CD4-positive, alpha-beta T cell (primary cell): ENCODE measurements at regions not wholly inside any gene's neighbourhood (a gene's known extent, or its start where the extent isn't known, plus 50 kb on each side); places are given as distances from the start of the nearest gene placed in this dataset.

ENCODE experiments used
- ATAC-seq: fragments of 200-7000 bp; cut with Tn5 transposase; one replicate; pipeline ENCODE4 v1.10.0; 2022; ENCODE audit warnings: mild to moderate bottlenecking; ENCODE audit not compliant: poor library complexity
- CTCF ChIA-PET: fragments of 350-600 bp; sonication (Branson Sonifier 250); formaldehyde crosslinking; loops from one replicate; lab custom pipeline; 2021; ENCODE audit warnings: antibody characterized with exemption, inconsistent platforms; lab: Charles Lee
- POLR2A ChIA-PET: fragments of 350-600 bp; sonication (Branson Sonifier 250); formaldehyde crosslinking; loops from one replicate; lab custom pipeline; 2021; ENCODE audit warnings: antibody characterized with exemption, inconsistent platforms; lab: Charles Lee
- DNase-seq, 14 experiments: peaks; one replicate each; pipeline ENCODE4 v3.0.0-alpha.2; 2013 to 2020; ENCODE audit warnings: mixed read lengths in 2 of 14
- H3K27ac ChIP-seq, 2 donors: one replicate each; pipeline versions ENCODE4 v1.5.1 to v1.7.0; 2013; ENCODE audit warnings: low read length in 2 of 2, low read depth in 1 of 2, mild to moderate bottlenecking in 1 of 2
- H3K27me3 ChIP-seq, 2 experiments: 1 replicate in 1 of 2; 2 replicates in 1 of 2; pipeline versions ENCODE4 v1.6.1 to v1.7.0; 2013; ENCODE audit warnings: low read length in 2 of 2, control low read depth in 1 of 2, mild to moderate bottlenecking in 1 of 2, moderate library complexity in 1 of 2; ENCODE audit not compliant: insufficient read depth in 2 of 2, control insufficient read depth in 1 of 2
- H3K36me3 ChIP-seq: one replicate; pipeline ENCODE4 v1.6.1; 2013; ENCODE audit warnings: low read length, control low read depth; ENCODE audit not compliant: insufficient read depth
- H3K4me1 ChIP-seq: one replicate; pipeline ENCODE4 v1.6.1; 2013; ENCODE audit warnings: low read length, control low read depth; ENCODE audit not compliant: insufficient read depth
- H3K4me3 ChIP-seq: one replicate; pipeline ENCODE4 v1.5.1; 2013; ENCODE audit warnings: mild to moderate bottlenecking, low read length, moderate library complexity
- H3K9me3 ChIP-seq, 2 experiments: 1 replicate in 1 of 2; 2 replicates in 1 of 2; pipeline versions ENCODE4 v1.6.1 to v1.7.0; 2013; ENCODE audit warnings: low read length in 2 of 2, mild to moderate bottlenecking in 2 of 2, control low read depth in 1 of 2, moderate library complexity in 1 of 2; ENCODE audit not compliant: control insufficient read depth in 1 of 2, insufficient read depth in 1 of 2
- H3K27ac Mint-ChIP-seq: one replicate; pipeline ENCODE4 v1.8.0; 2020; ENCODE audit warnings: mixed read lengths
- H3K27me3 Mint-ChIP-seq: one replicate; pipeline ENCODE4 v1.8.0; 2021; ENCODE audit warnings: mixed read lengths
- H3K36me3 Mint-ChIP-seq: one replicate; pipeline ENCODE4 v1.8.0; 2021; ENCODE audit warnings: low read depth, mixed read lengths
- H3K4me1 Mint-ChIP-seq: one replicate; pipeline ENCODE4 v1.8.0; 2021; ENCODE audit warnings: low read depth, mixed read lengths
- H3K4me3 Mint-ChIP-seq: one replicate; pipeline ENCODE4 v1.8.0; 2020; ENCODE audit warnings: mild to moderate bottlenecking, mixed read lengths
- H3K9me3 Mint-ChIP-seq: one replicate; pipeline ENCODE4 v1.8.0; 2020; ENCODE audit warnings: mixed read lengths
- intact Hi-C, 2 experiments: fragments of 100-400 bp; cut with DNase I in 1 of 2; cut with micrococcal nuclease in 1 of 2; formaldehyde crosslinking; loops; one replicate each; pipeline versions ENCODE4 v1.15.1 to v1.9.0; 2023 to 2025; cut with DNase I, micrococcal nuclease
- TF ChIP-seq, protein P1 (sequence below): fragments of 200-600 bp; IDR thresholded peaks from one replicate; pipeline ENCODE4 v1.8.0; 2022; ENCODE audit warnings: antibody characterized with exemption, mild to moderate bottlenecking

GRCh38 chr1:38198621-38199020, 152.0 kb upstream of the POU3F1 start:
- DNase-seq: no peak
- Histone ChIP-seq H3K27me3 (peaks cover 0 to 3% of the 10 kb centered on the region in 2 experiments), H3K4me1 (no peaks in the 10 kb centered on the region), H3K4me3 (no peak overlapping the region), H3K27ac (no peak overlapping the region), H3K9me3 (no peaks in the 10 kb centered on the region), H3K36me3 (no peaks in the 10 kb centered on the region)
- Mint-ChIP-seq H3K27me3 (peaks cover 4% of the 10 kb centered on the region), H3K4me1 (no peaks in the 10 kb centered on the region), H3K4me3 (no peak overlapping the region), H3K36me3 (no peaks in the 10 kb centered on the region), H3K27ac (no peak overlapping the region), H3K9me3 (no peaks in the 10 kb centered on the region)
- no peak for ATAC-seq
- intact Hi-C loops: no loop called here
- POLR2A ChIA-PET: no interaction called here
- CTCF ChIA-PET: no interaction called here
- TF ChIP-seq, protein P1, sequence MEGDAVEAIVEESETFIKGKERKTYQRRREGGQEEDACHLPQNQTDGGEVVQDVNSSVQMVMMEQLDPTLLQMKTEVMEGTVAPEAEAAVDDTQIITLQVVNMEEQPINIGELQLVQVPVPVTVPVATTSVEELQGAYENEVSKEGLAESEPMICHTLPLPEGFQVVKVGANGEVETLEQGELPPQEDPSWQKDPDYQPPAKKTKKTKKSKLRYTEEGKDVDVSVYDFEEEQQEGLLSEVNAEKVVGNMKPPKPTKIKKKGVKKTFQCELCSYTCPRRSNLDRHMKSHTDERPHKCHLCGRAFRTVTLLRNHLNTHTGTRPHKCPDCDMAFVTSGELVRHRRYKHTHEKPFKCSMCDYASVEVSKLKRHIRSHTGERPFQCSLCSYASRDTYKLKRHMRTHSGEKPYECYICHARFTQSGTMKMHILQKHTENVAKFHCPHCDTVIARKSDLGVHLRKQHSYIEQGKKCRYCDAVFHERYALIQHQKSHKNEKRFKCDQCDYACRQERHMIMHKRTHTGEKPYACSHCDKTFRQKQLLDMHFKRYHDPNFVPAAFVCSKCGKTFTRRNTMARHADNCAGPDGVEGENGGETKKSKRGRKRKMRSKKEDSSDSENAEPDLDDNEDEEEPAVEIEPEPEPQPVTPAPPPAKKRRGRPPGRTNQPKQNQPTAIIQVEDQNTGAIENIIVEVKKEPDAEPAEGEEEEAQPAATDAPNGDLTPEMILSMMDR: no peak

- peaks cover 4% of the 10 kb centered on the region for H3K27me3 Mint-ChIP-seq
These were observed 151.5 kb upstream of the POU3F1 start for GRCh38 chr1:38198099-38198498.

DNA sequence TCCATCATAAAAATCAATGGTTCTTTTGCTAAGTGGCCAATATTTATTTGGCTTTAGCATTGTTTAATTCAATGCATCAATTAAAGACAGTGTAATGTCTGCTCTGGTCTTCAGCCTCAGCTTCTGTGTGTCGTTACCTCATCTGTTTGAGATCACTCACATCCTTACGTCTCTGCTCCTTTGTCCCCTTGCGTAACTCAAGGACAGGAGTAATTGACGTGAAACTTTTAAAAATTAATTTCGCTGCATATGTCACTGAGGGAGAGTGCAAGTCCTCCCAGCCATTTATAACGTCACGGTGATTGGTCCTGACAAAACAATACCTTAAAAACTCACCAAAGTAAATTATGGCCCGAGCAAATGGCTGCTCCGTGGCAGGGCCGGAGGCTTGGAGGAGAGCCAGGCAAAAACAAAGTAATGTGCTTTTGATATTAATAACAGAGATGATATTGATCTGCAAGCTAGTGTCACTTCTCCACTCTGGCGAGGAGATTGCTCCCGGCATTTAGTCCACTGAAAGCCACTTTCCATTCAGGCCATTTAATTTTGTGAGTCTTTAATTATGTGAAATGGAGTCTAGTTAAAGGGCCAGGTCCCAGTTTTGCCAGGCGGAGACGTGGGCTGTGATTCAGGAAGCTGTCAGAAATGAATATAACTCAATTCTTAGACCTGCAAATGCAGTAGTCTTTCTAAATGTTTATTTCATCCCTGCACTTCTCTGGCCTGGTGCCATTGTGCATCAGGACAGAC, 150.9 kb upstream of the POU3F1 start:
- no peaks in the 10 kb centered on the region for H3K4me1 Mint-ChIP-seq
- DNase-seq: no peak
- no peaks in the 10 kb centered on the region for H3K36me3 Mint-ChIP-seq
- H3K4me3 ChIP-seq: no peak overlapping the region
- POLR2A ChIA-PET: no interaction called here
- intact Hi-C loops: no loop called here
- ATAC-seq: no peak
- CTCF ChIA-PET: no interaction called here
- H3K4me1 ChIP-seq: no peaks in the 10 kb centered on the region
- TF ChIP-seq, protein P1: no peak
- H3K27me3 ChIP-seq: peaks cover 0 to 3% of the 10 kb centered on the region in 2 experiments
- H3K27ac Mint-ChIP-seq: no peak overlapping the region
- H3K9me3 Mint-ChIP-seq: no peaks in the 10 kb centered on the region
- H3K27me3 Mint-ChIP-seq: peaks cover 9% of the 10 kb centered on the region
- H3K36me3 ChIP-seq: no peaks in the 10 kb centered on the region
- no peaks in the 10 kb centered on the region for H3K9me3 ChIP-seq
- no peak overlapping the region for H3K4me3 Mint-ChIP-seq
- H3K27ac ChIP-seq: no peak overlapping the region

More at GRCh38 chr1:38198099-38198498, 151.5 kb upstream of the POU3F1 start:
- DNase-seq (no peak), ATAC-seq (no peak)
- no peaks in the 10 kb centered on the region for H3K36me3 Mint-ChIP-seq
- Histone ChIP-seq H3K4me3 (no peak overlapping the region), H3K27ac (no peak overlapping the region), H3K4me1 (no peaks in the 10 kb centered on the region), H3K27me3 (peaks cover 0 to 3% of the 10 kb centered on the region in 2 experiments), H3K9me3 (no peaks in the 10 kb centered on the region), H3K36me3 (no peaks in the 10 kb centered on the region)
- intact Hi-C loops: no loop called here
- POLR2A ChIA-PET: no interaction called here
- no peaks in the 10 kb centered on the region for H3K4me1 Mint-ChIP-seq
- CTCF ChIA-PET: no interaction called here
- no peak overlapping the region for H3K27ac Mint-ChIP-seq
- H3K9me3 Mint-ChIP-seq: no peaks in the 10 kb centered on the region
- no peak overlapping the region for H3K4me3 Mint-ChIP-seq
- TF ChIP-seq, protein P1: no peak
